Body of pancreas (tissue), 4 donors: ENCODE measurements at regions not wholly inside any gene's neighbourhood (a gene's known extent, or its start where the extent isn't known, plus 50 kb on each side); places are given as distances from the start of the nearest gene placed in this dataset.

Experiments
- CTCF ChIP-seq, 7 experiments: fragments of 450-650 bp in 4 of 7; fragments of 200-600 bp in 3 of 7; sonication (generic) in 3 of 7; IDR thresholded peaks; one replicate each; pipeline ENCODE4 v1.5.1; 2016 to 2019; ENCODE audit warnings: antibody characterized with exemption in 7 of 7
- POLR2A ChIP-seq, 3 donors: fragments of 450-650 bp; IDR thresholded peaks; one replicate each; pipeline ENCODE4 v1.6.1; 2016; ENCODE audit warnings: antibody characterized with exemption in 3 of 3, mild to moderate bottlenecking in 2 of 3

DNA sequence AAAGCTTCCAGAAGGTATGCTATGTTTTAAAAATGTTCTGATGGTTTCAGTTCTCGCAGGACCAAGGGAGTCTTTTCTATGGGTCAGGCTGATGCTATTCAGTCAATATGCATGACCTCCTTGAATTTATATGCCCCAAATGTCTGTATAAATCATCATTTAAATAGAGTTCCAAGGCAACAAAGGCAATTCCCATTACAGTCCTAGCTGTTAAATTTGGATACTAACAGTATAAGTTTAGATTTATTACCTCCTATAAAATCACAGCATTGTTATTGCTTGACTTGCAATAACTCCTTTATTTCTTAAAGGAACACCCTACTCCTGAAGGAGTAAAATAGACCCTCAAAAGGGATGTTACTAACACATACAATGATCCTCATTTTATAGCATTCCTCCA, 387.7 kb upstream of the CHD1 start:
- TF ChIP-seq POLR2A (IDR thresholded peaks at IDR 0.05): no peak
- no peak for TF ChIP-seq CTCF (IDR thresholded peaks at IDR 0.05)
